SK-N-SH treated with all-trans-retinoic acid at 6 μM for 48 hours (cell line): ENCODE measurements at regions not wholly inside any gene's neighbourhood (a gene's known extent, or its start where the extent isn't known, plus 50 kb on each side); places are given as distances from the start of the nearest gene placed in this dataset.

Source experiments
- ATAC-seq: fragments of 200-7000 bp; cut with Tn5 transposase; 3 replicates; pipeline ENCODE4 v1.9.1; 2020; ENCODE audit warnings: mild to moderate bottlenecking, moderate library complexity
- ARNTL ChIP-seq: fragments of 450-650 bp; formaldehyde crosslinking; IDR thresholded peaks from 2 replicates; pipeline ENCODE4 v1.5.0; 2020; ENCODE audit warnings: low read depth, mild to moderate bottlenecking, moderate library complexity, borderline replicate concordance
- BACH2 ChIP-seq: fragments of 250-450 bp; sonication (Bioruptor Pico); IDR thresholded peaks from 2 replicates; pipeline ENCODE4 v1.9.0; 2021; ENCODE audit warnings: mild to moderate bottlenecking, borderline replicate concordance
- CREB5 ChIP-seq: fragments of 250-450 bp; sonication (Bioruptor Pico); IDR thresholded peaks from 2 replicates; pipeline ENCODE4 v1.5.1; 2020; ENCODE audit warnings: low read depth, mild to moderate bottlenecking, moderate library complexity
- CSDC2 ChIP-seq: fragments of 250-450 bp; sonication (Bioruptor Pico); IDR thresholded peaks from 2 replicates; pipeline ENCODE4 v1.5.0; 2020; ENCODE audit warnings: mild to moderate bottlenecking, moderate library complexity
- CSRNP3 ChIP-seq: fragments of 250-450 bp; sonication (Bioruptor Pico); IDR thresholded peaks from 2 replicates; pipeline ENCODE4 v1.5.1; 2021; ENCODE audit warnings: mild to moderate bottlenecking, moderate library complexity
- ESRRG ChIP-seq: fragments of 250-450 bp; sonication (Bioruptor Pico); IDR thresholded peaks from 2 replicates; pipeline ENCODE4 v1.6.1; 2021; ENCODE audit warnings: mild to moderate bottlenecking
- GLIS3 ChIP-seq: fragments of 250-450 bp; sonication (Bioruptor Pico); IDR thresholded peaks from 2 replicates; pipeline ENCODE4 v1.5.0; 2020; ENCODE audit warnings: mild to moderate bottlenecking, moderate library complexity
- ISL1 ChIP-seq: fragments of 250-450 bp; sonication (Bioruptor Pico); IDR thresholded peaks from 2 replicates; pipeline ENCODE4 v2.1.2; 2022; ENCODE audit warnings: mild to moderate bottlenecking, moderate library complexity
- OSR1 ChIP-seq: fragments of 250-450 bp; sonication (Bioruptor Pico); IDR thresholded peaks from 2 replicates; pipeline ENCODE4 v1.8.0; 2022; ENCODE audit warnings: moderate library complexity, mild to moderate bottlenecking, inconsistent platforms
- PATZ1 ChIP-seq: fragments of 250-450 bp; sonication (Bioruptor Pico); IDR thresholded peaks from 2 replicates; pipeline ENCODE4 v1.8.0; 2020; ENCODE audit warnings: mild to moderate bottlenecking, moderate library complexity, borderline replicate concordance
- POU6F1 ChIP-seq: fragments of 250-450 bp; sonication (Bioruptor Pico); IDR thresholded peaks from 2 replicates; pipeline ENCODE4 v1.8.0; 2021; ENCODE audit warnings: low read depth, mild to moderate bottlenecking, moderate library complexity, borderline replicate concordance
- PPARA ChIP-seq: fragments of 250-450 bp; sonication (Bioruptor Pico); IDR thresholded peaks from 2 replicates; pipeline ENCODE4 v1.5.0; 2020; ENCODE audit warnings: mild to moderate bottlenecking, borderline replicate concordance
- RARB ChIP-seq: fragments of 250-450 bp; sonication (Bioruptor Pico); IDR thresholded peaks from 2 replicates; pipeline ENCODE4 v1.8.0; 2021; ENCODE audit warnings: mild to moderate bottlenecking, moderate library complexity
- SNAI2 ChIP-seq: fragments of 250-450 bp; sonication (Bioruptor Pico); IDR thresholded peaks from 2 replicates; pipeline ENCODE4 v1.5.0; 2020; ENCODE audit warnings: mild to moderate bottlenecking, moderate library complexity
- TCF4 ChIP-seq: fragments of 250-450 bp; sonication (Bioruptor Pico); IDR thresholded peaks from 2 replicates; pipeline ENCODE4 v1.8.0; 2021; ENCODE audit warnings: mild to moderate bottlenecking, moderate library complexity, borderline replicate concordance
- TOX ChIP-seq: fragments of 250-450 bp; sonication (Bioruptor Pico); IDR thresholded peaks from 2 replicates; pipeline ENCODE4 v1.8.0; 2021; ENCODE audit warnings: mild to moderate bottlenecking, moderate library complexity, borderline replicate concordance
- TSHZ2 ChIP-seq: fragments of 250-450 bp; sonication (Bioruptor Pico); IDR thresholded peaks from 2 replicates; pipeline ENCODE4 v1.5.0; 2020; ENCODE audit warnings: mild to moderate bottlenecking, moderate library complexity
- ZC3H10 ChIP-seq: fragments of 250-450 bp; sonication (Bioruptor Pico); IDR thresholded peaks from 2 replicates; pipeline ENCODE4 v1.5.1; 2021; ENCODE audit warnings: mild to moderate bottlenecking, moderate library complexity
- ZFP3 ChIP-seq: fragments of 250-450 bp; sonication (Bioruptor Pico); IDR thresholded peaks from 2 replicates; pipeline ENCODE4 v1.5.0; 2020; ENCODE audit warnings: mild to moderate bottlenecking, moderate library complexity
- ZFP30 ChIP-seq: fragments of 450-650 bp; formaldehyde crosslinking; IDR thresholded peaks from 2 replicates; pipeline ENCODE4 v1.5.0; 2022; ENCODE audit warnings: mild to moderate bottlenecking, moderate library complexity
- ZNF565 ChIP-seq: fragments of 450-650 bp; formaldehyde crosslinking; conservative IDR thresholded peaks from 2 replicates; pipeline ENCODE4 v1.5.0; 2020; ENCODE audit warnings: low read depth, mild to moderate bottlenecking, moderate library complexity
- ZNF70 ChIP-seq: fragments of 450-650 bp; formaldehyde crosslinking; IDR thresholded peaks from 2 replicates; pipeline ENCODE4 v1.5.0; 2020; ENCODE audit warnings: mild to moderate bottlenecking, moderate library complexity
- ZNF8 ChIP-seq: fragments of 450-650 bp; formaldehyde crosslinking; IDR thresholded peaks from 2 replicates; pipeline ENCODE4 v1.5.0; 2020; ENCODE audit warnings: mild to moderate bottlenecking, moderate library complexity

- no peak for TF ChIP-seq PPARA (CRISPR knock-in tag)
- TF ChIP-seq ZFP3 = no peak
- no peak for TF ChIP-seq ESRRG
- no peak for TF ChIP-seq ZFP30 (CRISPR knock-in tag)
- TF ChIP-seq OSR1 (CRISPR knock-in tag) = no peak
- TF ChIP-seq TOX (CRISPR knock-in tag) = no peak
- no peak for TF ChIP-seq GLIS3 (CRISPR knock-in tag)
- no peak for TF ChIP-seq CSRNP3
- no peak for TF ChIP-seq ZNF70 (CRISPR knock-in tag)
- TF ChIP-seq BACH2 = no peak
- no peak for TF ChIP-seq SNAI2 (CRISPR knock-in tag)
- no peak for TF ChIP-seq TSHZ2
- no peak for TF ChIP-seq ISL1
- no peak for TF ChIP-seq ZNF8 (CRISPR knock-in tag)
- no peak for TF ChIP-seq ZC3H10 (CRISPR knock-in tag)
- no peak for TF ChIP-seq TCF4 (CRISPR knock-in tag)
- no peak for TF ChIP-seq POU6F1 (CRISPR knock-in tag)
- no peak for ATAC-seq
Observed at GRCh38 chr6:147906361-147906760, 397.9 kb downstream of the SAMD5 start.

GRCh38 chr6:147909640-147910039 lies 401.1 kb downstream of the SAMD5 start:
- TF ChIP-seq PATZ1 (CRISPR knock-in tag) (no peak), BACH2 (no peak), PPARA (CRISPR knock-in tag) (no peak), CREB5 (no peak), CSDC2 (no peak), SNAI2 (CRISPR knock-in tag) (no peak), ZNF565 (CRISPR knock-in tag) (no peak)
- ATAC-seq = no peak

- TF ChIP-seq ZFP3 = no peak
- no peak for TF ChIP-seq ARNTL (CRISPR knock-in tag)
- no peak for ATAC-seq
Observed at GRCh38 chr6:147910281-147910680, 401.8 kb downstream of the SAMD5 start.

GRCh38 chr6:147911057-147911456 lies 402.6 kb downstream of the SAMD5 start:
- no peak for ATAC-seq
- no peak for TF ChIP-seq ZNF8 (CRISPR knock-in tag)
- no peak for TF ChIP-seq PPARA (CRISPR knock-in tag)
- TF ChIP-seq ZNF565 (CRISPR knock-in tag) = no peak
- TF ChIP-seq ISL1 = no peak
- no peak for TF ChIP-seq POU6F1 (CRISPR knock-in tag)
- no peak for TF ChIP-seq ZFP30 (CRISPR knock-in tag)
- TF ChIP-seq ZNF70 (CRISPR knock-in tag) = no peak
- no peak for TF ChIP-seq ZC3H10 (CRISPR knock-in tag)
- no peak for TF ChIP-seq GLIS3 (CRISPR knock-in tag)
- no peak for TF ChIP-seq RARB
- no peak for TF ChIP-seq TSHZ2
- no peak for TF ChIP-seq ESRRG
- no peak for TF ChIP-seq TOX (CRISPR knock-in tag)
- no peak for TF ChIP-seq ZFP3
- no peak for TF ChIP-seq BACH2
- no peak for TF ChIP-seq SNAI2 (CRISPR knock-in tag)
